ENCODE measurements at regions not wholly inside any gene's neighbourhood (a gene's known extent, or its start where the extent isn't known, plus 50 kb on each side); places are given as distances from the start of the nearest gene placed in this dataset.

GRCh38 chr2:8265476-8266226, 416.2 kb upstream of the ID2 start:
- no peak overlapping the region for H3K4me3 ChIP-seq
- no peak overlapping the region for H3K27ac ChIP-seq

DNA sequence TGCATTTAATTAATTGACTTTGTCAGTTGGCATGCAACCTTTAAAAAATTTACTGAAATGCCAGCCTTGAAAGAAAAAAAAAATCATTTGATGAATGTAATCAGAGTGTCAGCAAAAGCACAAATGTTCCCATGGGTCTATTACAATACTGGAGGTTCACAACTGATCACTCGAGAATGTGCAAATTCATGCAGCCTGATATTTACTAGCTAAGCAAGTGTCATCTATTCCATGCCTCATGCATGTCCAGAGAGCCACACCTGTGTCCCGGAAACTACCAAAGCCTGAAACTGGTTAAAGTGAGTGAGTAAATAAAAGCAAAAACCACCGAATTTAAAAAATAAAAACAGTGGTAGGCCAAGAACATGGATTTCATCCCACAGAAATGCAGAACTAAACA, 415.3 kb upstream of the ID2 start:
- H3K4me3 ChIP-seq, result no peak overlapping the region
- no peak overlapping the region for H3K27ac ChIP-seq

DNA sequence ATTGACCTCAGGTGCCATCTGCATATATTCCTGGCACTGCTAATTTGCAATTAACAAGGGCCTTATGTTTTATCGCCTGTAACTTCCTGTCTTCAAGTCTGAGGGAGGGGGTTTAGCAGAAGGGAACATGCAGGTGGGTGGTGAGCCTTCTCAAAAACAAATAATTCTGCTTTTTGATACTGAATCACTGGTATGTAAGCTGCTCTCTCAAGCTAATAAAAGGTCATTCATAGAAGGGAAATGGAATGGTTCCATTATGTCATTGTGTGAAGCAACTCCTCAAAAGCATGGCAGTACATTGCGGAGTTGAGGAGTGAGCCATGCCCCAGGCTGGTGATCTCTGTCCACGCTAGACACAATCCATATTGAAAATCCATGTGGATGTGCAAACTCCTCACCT, 414.8 kb upstream of the ID2 start:
- no peak overlapping the region for H3K27ac ChIP-seq
- H3K4me3 ChIP-seq, result no peak overlapping the region

GRCh38 chr2:8267721-8268120, 414.1 kb upstream of the ID2 start:
- Histone ChIP-seq H3K4me3 (no peak overlapping the region), H3K27ac (no peak overlapping the region)

- Histone ChIP-seq H3K4me3 (no peak overlapping the region), H3K27ac (no peak overlapping the region)
Observed at GRCh38 chr2:8268172-8268783, 413.6 kb upstream of the ID2 start.

DNA sequence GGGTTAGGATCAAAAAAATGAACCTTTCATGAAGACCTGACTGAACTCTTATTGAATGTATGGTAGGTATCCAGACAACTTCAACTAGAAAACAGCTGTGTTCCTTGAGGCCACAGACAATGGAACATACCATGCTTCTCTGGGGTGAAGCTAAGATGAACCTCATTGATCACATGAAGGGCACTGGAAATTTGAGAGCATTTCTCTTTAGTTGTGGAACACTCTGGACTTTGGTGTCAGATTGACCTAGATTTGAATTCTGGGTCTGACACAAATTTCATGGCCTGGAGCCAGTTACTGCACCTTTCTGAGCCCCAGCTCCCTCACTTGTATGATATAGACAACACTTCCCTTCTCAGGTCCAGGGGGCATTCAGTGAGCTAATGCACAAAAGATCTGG, 411.2 kb upstream of the ID2 start:
- Histone ChIP-seq H3K4me3 (no peak overlapping the region), H3K27ac (no peak overlapping the region)

DNA sequence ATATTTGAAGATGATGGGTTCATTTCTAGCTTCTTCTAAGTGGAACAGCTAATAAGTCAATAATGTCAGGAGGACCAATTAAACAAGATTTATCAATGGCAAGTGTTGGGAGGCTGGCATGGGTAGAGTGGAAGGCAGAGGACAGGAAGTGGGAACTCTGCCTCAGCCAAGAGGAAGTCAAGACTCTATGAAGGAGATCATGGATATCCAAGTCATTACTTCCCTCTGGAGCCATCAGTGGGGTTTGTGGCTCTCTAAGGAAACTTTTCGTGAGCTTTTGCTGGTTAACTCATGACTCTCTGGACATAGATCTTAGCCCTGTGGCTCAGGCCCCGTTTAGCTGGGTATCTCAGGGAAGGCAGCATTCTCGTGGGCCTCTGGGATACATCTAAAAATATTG, 410.4 kb upstream of the ID2 start:
- Histone ChIP-seq H3K4me3 (no peak overlapping the region), H3K27ac (no peak overlapping the region)

GRCh38 chr2:8276026-8276425, 405.8 kb upstream of the ID2 start:
- H3K4me3 ChIP-seq, result no peak overlapping the region
- H3K27ac ChIP-seq, result no peak overlapping the region

DNA sequence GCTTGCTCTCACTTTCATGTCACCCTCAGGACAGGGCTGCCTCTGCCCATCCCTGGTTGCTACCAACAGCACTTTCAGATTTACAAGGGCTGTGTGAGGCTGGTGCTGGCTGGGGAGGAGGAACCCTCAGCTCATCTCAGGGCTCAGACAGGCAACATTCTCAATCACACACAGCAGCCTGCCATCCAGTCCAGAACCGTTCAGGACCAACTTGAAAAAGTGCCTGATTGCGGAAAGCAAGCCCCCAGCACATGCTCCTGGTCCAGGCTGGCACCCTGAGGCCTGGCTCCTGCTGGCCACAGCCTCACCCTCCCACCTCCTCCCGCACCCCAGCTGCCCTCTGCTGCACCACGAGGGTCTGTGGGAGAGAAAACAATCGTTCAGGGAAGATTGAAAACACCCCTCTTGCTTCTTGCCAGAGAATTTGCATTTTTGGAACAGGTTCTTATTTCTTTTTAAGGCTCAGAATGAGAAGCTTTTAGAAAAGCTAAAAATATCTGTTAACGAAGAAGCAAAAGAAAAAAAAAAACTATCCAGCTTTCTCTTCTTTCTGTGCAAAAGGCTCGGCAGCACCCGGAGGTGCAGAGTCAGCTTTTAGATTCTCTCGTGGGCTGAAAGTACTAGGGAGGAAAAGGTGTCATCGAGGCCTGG, 403.8 kb upstream of the ID2 start:
- H3K27ac ChIP-seq, result peak overlapping the region in 1 of 21 experiments; percentile 30
- H3K4me3 ChIP-seq, result no peak overlapping the region

DNA sequence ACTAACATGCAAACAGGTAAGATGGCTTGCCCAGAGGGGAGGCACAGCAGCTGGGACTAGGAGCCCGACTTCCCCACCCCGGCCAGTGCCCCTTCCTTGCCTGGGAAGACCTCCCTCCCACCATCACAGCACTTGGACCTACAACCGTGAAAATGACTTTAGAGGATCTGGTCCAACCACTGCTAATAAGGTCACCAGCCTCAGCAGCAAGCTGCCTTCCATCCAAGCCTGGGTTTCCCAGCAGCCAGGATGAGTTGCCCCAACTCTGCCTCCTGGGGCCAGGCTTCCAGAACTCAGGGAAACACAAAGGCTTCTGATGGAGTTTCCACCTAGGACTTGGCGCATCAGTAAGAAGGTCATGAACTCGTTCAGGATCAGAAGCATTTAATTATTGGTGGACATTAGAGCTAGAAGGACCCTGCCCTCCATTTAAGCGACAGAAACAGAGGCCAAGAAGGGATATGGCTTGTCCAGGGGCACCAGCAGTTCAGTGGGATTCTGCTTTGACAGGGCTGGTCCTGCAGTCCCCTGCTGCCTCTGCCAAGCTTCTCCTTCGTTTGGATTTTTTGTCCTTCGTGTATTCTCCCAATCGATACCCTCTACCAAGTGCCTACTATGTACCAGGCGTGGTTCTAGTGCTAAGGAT, 403.0 kb upstream of the ID2 start:
- H3K4me3 ChIP-seq, result no peak overlapping the region
- peak overlapping the region in 1 of 21 experiments; percentile 30 for H3K27ac ChIP-seq

DNA sequence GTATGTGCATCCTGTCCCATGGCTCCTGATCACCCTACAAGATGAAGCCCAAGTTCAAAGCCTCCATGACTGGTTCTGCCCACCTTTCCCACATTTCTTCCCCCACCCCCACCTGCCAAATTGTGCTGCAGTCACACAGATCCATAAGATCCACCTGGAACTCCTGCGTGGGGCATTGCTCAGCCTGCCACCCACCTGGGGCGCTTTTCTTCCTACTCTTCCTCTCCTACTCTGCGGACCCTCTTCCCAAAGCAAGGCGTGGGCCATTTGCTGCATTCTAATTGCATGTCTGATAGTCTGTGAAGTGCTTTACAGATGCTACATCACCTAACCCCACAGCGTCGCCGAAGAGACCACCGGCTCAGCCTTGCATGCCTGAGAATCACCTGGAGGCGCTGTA, 402.4 kb upstream of the ID2 start:
- Histone ChIP-seq H3K27ac (no peak overlapping the region), H3K4me3 (no peak overlapping the region)

DNA sequence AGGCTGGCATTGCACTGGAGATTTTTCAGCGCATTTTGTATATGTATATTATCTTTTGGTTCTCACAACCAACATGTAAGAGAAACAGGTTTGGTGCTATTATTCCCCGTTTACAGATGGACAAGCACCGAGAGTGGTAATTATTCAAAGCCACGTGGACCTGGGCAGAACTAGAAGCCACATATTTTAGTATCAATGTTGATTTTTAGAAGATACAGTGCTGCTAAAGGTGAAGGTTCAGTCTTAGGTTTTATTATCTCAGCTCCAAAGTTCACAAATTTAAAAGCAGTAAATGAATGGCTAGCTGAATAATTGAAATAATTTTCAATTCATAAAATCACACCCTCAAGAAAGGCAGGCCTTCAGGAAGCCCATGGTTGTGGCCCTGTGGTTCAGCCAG, 400.6 kb upstream of the ID2 start:
- no peak overlapping the region for H3K4me3 ChIP-seq
- H3K27ac ChIP-seq, result peak overlapping the region in 4 of 21 experiments; percentile 4 to 59 (median 31)

GRCh38 chr2:8281950-8282857, 399.7 kb upstream of the ID2 start:
- Histone ChIP-seq H3K27ac (peak overlapping the region in 4 of 21 experiments; percentile 27 to 64 (median 62)), H3K4me3 (peak overlapping the region in 2 of 7 experiments; percentile 5 to 15)

DNA sequence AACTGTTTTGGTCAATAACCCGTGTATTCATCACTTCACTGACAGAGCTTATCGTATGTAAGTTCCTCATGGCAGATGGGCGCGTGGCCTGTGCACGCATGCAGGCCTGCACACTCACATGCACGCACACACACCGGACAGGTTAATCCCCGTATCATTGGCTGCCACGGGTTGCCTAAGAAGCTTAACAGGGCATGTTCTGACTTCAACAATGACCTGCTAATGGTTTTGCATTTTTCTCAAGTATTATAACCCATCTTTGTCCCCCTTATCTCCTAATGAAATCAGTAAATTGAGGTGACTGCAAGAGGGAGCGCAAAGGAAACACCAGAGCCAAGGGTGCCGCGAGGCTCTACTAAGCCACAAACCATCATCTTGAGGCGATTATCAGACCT, 399.0 kb upstream of the ID2 start:
- peak overlapping the region in 2 of 21 experiments; percentile 36 to 64 for H3K27ac ChIP-seq

GRCh38 chr2:8285081-8285480, 396.8 kb upstream of the ID2 start:
- no peak overlapping the region for H3K27ac ChIP-seq

More for the DNA sequence above, 399.0 kb upstream of the ID2 start:
- no peak overlapping the region for H3K4me3 ChIP-seq

GRCh38 chr2:8285898-8286297, 396.0 kb upstream of the ID2 start:
- Histone ChIP-seq H3K4me3 (no peak overlapping the region), H3K27ac (no peak overlapping the region)

More at GRCh38 chr2:8285081-8285480, 396.8 kb upstream of the ID2 start:
- H3K4me3 ChIP-seq, result no peak overlapping the region

DNA sequence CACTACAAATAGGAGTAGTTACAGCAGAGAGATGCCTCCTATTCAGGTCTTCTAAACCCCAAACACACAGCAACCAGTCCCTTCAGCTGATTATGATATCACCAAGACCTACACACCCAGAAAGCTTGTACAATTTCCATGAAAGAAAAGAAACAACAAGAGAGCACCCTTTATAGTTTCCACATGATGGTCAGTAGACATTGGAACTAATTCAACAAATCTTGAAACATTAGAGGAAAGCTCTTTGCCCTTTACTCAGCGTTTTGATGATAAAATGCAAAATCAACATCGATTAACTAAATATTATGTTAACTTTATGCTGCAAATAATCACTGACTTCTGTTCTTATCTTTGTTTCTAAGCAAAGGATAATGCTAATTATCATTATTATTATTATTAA, 393.6 kb upstream of the ID2 start:
- Histone ChIP-seq H3K4me3 (no peak overlapping the region), H3K27ac (no peak overlapping the region)

DNA sequence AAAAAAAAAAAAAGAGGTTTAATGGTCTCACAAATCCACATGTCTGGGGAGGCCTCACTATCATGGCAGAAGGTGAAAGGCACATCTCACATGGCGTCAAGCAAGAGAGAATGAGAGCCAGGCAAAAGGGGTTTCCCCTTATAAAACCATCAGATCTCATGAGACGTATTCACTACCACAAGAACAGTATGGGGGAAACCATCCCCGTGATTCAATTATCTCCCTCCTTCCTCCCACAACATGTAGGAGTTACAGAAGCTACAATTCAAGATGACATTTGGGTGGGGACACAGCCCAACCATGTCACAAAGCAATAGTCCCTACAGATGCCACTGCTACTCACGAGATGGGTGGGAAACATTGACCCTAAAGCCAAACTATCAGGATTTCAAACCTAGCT, 392.7 kb upstream of the ID2 start:
- Histone ChIP-seq H3K4me3 (no peak overlapping the region), H3K27ac (no peak overlapping the region)

GRCh38 chr2:8290771-8291352, 391.0 kb upstream of the ID2 start:
- Histone ChIP-seq H3K27ac (no peak overlapping the region), H3K4me3 (no peak overlapping the region)
